Fibroblast of skin of right biceps (primary cell): ENCODE measurements at regions not wholly inside any gene's neighbourhood (a gene's known extent, or its start where the extent isn't known, plus 50 kb on each side); places are given as distances from the start of the nearest gene placed in this dataset.

Source experiments
- DNase-seq: peaks from one replicate; pipeline ENCODE4 v3.0.0-alpha.2; 2013

- DNase-seq: no peak
These were observed 138.6 kb upstream of the AKR1E2 start for GRCh38 chr10:4687397-4687796.

DNA sequence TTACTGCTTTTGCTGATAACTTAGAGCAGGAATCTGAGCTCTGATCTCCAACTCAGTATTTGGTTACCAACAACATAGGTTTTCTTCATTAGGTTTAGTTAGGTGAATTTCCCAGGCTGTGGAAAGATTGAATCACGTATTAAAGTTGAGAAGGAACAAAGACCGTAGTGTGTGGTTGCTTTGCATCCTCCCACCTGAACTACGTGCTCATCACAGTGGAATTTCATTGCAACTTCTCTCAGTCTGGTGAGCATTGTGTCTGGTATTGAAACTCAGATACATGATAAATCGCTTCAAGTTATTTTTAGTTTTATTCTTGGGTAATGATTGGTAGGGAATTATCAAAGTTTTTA is 139.4 kb upstream of the AKR1E2 start:
- peak; percentile 85 for DNase-seq

DNA sequence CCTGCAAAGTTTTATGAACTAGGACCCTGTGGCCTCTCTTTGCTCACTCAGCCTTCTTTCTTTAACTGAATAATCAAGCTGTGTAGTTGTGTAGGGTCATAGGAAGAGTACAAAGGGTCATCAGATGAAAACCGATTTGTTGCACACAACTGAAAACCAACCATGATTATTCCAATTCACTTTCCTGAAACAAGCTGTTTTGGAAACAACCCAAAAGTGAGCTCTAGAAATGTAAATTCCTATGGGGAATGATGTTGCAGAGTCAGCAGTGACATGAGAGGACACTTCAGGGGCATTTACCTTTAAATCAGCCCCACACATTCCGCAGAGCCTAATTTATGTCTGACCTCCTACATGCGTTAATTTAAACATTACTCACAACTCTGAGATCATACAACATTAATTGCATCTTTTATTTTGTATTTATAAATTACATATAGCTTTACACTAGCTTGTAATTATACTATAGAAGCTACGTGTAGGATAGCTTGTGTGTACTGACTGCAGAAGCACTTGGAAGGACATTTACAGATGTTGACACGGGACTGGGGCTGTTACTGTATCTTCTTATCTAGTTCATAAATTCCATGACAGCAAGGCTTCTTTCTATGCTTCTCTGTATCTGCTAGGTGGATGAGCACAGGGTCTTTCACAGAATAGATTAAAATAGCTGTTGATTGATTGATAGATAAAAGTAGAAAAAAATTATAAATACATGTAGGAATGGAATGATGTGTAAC is 139.9 kb upstream of the AKR1E2 start:
- DNase-seq: no peak

- DNase-seq: no peak
These were observed 140.5 kb upstream of the AKR1E2 start for GRCh38 chr10:4685491-4685890.

DNA sequence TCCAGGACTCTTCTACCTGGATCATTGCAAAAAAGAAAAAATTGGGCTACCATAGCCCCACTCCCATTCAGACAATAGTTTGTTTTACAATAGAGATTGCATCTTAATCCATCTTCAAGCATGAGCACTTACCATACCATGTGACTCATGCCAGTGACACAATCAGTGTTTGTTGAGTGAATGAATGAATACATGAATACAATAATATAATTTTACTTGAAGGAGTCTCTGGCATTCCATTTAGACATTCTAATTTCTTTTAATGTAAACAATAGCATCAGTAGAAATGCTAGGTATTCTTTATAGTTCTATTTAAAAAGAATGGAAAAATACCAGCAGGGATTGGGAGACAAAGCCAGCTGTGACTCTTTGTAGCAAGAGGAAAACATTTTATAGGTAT is 141.6 kb upstream of the AKR1E2 start:
- DNase-seq: peak; percentile 48

GRCh38 chr10:4683838-4684237 is 142.2 kb upstream of the AKR1E2 start:
- no peak for DNase-seq

- no peak for DNase-seq
These were observed 142.9 kb upstream of the AKR1E2 start for GRCh38 chr10:4683137-4683536.

- no peak for DNase-seq
These were observed 146.9 kb upstream of the AKR1E2 start for GRCh38 chr10:4678951-4679671.

DNA sequence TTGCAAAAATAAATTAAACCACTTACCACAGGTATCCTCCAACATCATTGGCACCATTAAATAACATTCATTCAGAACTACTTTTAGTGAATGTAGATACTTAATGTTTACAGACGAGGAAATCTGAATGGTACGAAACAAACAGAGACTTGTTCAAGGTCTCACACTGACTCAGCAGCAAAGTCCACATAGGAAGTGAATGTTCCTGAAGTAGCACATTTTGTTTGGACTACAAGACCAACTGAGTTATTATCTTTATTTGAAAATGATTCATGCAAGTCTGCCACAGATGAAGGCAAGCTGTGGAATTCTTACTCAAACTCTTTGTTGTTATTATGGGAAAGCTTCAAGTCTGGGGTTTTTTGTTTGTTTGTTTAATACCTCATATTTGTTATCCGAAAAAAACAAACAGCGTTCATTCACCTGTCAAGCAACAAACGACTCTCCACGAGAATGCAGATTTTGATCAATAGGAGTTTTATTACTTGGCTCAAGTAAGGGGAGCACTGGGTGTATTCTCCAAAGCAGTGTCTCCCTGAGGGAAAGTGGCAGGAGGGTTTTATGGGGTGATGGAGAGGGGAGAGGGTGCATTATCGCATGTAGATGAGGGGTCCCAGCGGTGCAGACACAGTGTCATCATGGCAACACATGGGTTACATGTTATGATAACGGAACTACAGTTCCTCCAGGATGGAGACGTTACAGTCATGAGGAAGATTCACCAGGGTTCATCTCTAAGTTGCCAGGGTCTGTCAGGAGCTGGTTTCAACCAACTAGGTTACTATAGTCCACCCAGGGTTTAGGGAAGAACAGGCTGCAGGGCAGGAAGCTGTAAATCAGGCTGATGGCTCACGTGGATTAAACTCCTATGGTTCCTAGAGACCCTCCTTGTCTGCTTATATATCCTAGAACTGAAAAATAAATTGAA is 147.7 kb upstream of the AKR1E2 start:
- DNase-seq: peak; percentile 73

DNA sequence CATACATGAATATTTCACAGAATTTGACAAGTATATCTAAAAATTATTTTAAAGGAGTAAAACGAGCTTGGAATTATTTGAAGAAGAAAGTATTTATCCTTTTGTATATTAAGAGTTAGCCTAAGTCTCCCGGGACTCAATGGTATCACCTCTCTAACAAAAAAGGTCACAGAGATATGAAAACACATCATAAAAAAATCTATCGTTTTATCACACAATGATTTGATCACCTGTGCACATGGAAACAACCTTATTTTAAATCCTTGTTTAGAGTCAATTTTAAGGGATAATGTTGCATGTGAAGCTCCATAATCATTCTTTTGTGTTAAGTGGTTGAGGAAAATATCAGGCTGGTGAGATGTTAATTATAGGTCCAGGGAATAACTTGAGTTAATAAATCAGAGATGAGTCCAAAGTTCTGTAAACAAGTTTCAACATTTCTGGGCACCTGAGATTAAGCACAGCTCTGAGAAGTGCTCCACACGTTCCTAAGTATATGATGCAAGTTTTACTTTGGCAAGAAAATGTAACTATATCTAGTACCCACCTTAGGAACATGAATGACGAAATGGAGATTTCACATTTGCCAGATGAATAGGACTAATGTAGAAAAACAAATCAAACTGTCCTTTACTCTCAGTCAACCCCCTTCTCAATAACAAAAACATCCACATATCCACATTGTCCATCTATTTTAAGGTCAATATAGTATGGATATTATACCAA is 148.5 kb upstream of the AKR1E2 start:
- no peak for DNase-seq

DNA sequence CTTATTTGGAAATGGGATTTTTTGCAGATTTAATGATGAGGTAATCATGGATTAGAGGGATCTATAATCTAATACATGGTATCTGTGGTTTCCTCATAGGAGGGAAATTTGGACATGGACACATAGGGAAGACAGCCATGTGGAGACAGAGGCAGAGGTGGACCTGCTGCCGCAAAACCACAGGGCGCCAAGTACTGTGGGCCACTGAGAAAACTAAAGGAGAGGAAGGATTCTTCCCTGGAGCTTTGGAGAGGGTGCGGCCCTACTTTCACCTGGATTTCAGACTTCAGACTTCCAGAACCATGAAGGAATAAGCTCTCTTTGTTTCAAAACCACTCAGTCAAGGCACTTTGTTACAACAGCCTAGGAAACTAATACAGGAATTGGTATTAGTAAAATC is 149.4 kb upstream of the AKR1E2 start:
- DNase-seq: no peak

DNA sequence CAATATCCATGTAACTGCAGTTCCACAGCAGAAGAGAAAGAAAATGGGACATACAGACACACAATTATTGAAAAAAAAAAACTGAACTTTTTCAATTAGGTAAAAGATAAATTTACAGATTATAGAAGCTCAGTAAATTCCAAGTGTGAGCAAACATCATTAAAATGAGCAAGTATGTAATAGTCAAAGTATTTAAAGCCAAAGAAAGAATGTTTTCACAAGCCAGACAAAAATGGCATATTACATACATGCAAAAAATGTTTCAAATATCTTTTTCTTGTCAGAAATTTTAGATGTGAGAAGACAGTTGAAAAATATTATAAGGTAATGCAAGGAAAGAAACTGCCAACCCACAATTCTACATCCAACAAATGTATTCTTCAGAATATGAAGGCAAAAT is 150.2 kb upstream of the AKR1E2 start:
- DNase-seq: no peak

- DNase-seq: no peak
These were observed 152.5 kb upstream of the AKR1E2 start for GRCh38 chr10:4673279-4674040.

DNA sequence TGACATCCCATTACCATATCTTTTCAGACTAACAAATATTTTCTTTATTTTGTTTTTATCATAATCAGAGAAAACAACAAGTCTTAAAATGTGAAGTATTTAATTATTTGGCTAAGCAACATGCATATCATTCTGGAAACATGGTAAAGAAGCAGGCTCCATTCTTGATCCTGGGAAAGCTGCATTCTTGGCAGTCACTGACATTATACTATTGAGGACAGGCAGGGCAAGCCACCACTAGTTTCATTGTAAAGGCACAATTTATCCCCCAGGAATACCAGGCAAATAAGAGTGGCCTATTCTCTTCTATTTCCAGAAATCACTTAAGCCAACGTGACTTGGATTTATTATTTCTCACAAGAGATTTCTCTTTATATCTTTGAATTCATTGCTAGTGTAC is 153.8 kb upstream of the AKR1E2 start:
- no peak for DNase-seq

GRCh38 chr10:4671451-4672145 is 154.4 kb upstream of the AKR1E2 start:
- DNase-seq: peak; percentile 83

- DNase-seq: peak; percentile 89
These were observed 155.3 kb upstream of the AKR1E2 start for GRCh38 chr10:4670737-4671136.

DNA sequence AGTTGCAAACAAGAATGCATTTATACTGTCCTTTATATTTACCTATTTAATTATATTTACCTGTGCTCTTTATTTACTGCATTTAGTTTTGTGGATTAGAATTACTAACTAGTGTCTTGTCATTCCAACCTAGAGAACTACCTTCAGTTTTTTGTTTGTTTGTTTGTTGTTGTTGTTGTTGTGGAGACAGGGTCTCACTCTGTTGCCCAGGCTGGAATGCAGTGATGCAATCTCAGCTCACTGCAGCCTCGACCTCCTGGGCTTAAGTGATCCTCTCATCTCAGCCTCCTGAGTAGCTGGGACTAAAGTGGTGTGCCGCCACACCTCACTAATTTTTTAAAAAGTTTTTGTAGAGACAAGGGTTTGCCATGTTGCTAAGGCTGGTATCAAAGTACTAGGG is 156.4 kb upstream of the AKR1E2 start:
- no peak for DNase-seq

DNA sequence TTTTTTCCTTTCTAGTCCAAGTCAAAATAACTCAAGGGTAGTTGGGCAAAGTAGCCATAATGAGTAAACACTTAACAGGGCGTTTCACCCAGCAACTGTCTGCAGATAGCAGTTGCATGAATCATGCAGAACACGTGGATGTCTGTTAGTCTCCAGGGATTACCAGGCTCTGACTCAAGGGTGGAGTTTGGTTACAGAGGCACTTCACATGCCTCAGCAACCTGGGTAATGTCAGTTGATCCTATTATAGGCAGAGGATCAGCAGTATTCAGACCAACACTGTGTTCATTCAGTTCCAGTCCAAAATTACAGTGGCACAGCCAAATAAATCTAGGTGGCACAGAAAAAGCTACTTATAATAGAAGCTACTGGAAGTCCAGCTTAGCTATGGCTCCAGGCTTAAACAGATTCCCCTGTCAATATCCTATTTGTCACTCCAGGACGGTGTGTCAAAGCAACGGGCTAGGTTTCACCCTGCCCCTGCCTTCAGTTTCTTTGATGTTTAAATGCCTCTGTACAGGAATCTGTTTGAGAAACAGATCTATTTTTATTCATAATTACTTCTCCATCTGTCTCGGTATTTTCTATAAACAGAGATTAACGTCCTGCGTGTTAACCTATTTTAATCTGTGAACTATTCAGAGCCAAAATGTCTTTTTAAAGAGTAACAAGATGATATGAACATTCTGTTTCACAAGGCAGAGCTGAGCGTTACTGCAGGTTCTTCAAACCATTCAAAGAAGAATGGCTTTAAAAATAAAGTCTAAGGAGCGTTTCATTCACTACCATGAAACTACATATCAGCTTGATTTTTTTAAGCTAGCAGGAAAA is 162.6 kb upstream of the AKR1E2 start:
- peak; percentile 99 for DNase-seq

GRCh38 chr10:4662576-4663161 is 163.3 kb upstream of the AKR1E2 start:
- no peak for DNase-seq
